ENCODE measurements at regions not wholly inside any gene's neighbourhood (a gene's known extent, or its start where the extent isn't known, plus 50 kb on each side); places are given as distances from the start of the nearest gene placed in this dataset.
"Not testable (repeated sequence)": the region's sequence is repeated elsewhere in the genome, so short reads cannot be mapped to it uniquely, and the experiment has no call there.

GRCh38 chr5:99438619-99439018, 509.8 kb upstream of the CHD1 start:
- no peak for ATAC-seq
- no peak for DNase-seq
- H3K4me1 Mint-ChIP-seq (ENCODE audit: low read depth): no peaks in the 10 kb centered on the region

GRCh38 chr5:99437986-99438385, 509.2 kb upstream of the CHD1 start:
- Mint-ChIP-seq H3K36me3 (ENCODE audit: low read depth) (no peaks in the 10 kb centered on the region), H3K4me1 (ENCODE audit: low read depth) (no peaks in the 10 kb centered on the region), H3K9me3 (no peaks in the 10 kb centered on the region), H3K27ac (no peak overlapping the region), H3K27me3 (no peaks in the 10 kb centered on the region), H3K4me3 (no peak overlapping the region)
- ChIA-PET POLR2A (no interaction called here), CTCF (no interaction called here)
- TF ChIP-seq CTCF (IDR thresholded peaks at IDR 0.05): no peak
- DNase-seq (no peak), ATAC-seq (no peak)
- intact Hi-C loops (cut with micrococcal nuclease): no loop called here

More at GRCh38 chr5:99438619-99439018, 509.8 kb upstream of the CHD1 start:
- Mint-ChIP-seq H3K27ac (no peak overlapping the region), H3K27me3 (no peaks in the 10 kb centered on the region), H3K9me3 (no peaks in the 10 kb centered on the region), H3K36me3 (ENCODE audit: low read depth) (no peaks in the 10 kb centered on the region), H3K4me3 (no peak overlapping the region)
- TF ChIP-seq CTCF (IDR thresholded peaks at IDR 0.05): no peak
- intact Hi-C loops (cut with micrococcal nuclease): no loop called here
- CTCF ChIA-PET: no interaction called here
- POLR2A ChIA-PET: no interaction called here

- intact Hi-C loops (cut with micrococcal nuclease); CTCF ChIA-PET; H3K9me3 Mint-ChIP-seq; ATAC-seq; POLR2A ChIA-PET; H3K36me3 Mint-ChIP-seq (ENCODE audit: low read depth); H3K27ac Mint-ChIP-seq; H3K4me1 Mint-ChIP-seq (ENCODE audit: low read depth); DNase-seq; H3K27me3 Mint-ChIP-seq; H3K4me3 Mint-ChIP-seq: not testable (repeated sequence)
Observed at GRCh38 chr5:99423396-99423795, 494.6 kb upstream of the CHD1 start.

GRCh38 chr5:99418640-99419039, 489.8 kb upstream of the CHD1 start:
- DNase-seq; H3K27me3 Mint-ChIP-seq; H3K4me3 Mint-ChIP-seq; intact Hi-C loops (cut with micrococcal nuclease); H3K27ac Mint-ChIP-seq; ATAC-seq; CTCF ChIA-PET; H3K36me3 Mint-ChIP-seq (ENCODE audit: low read depth); H3K9me3 Mint-ChIP-seq; H3K4me1 Mint-ChIP-seq (ENCODE audit: low read depth); POLR2A ChIA-PET: not testable (repeated sequence)

GRCh38 chr5:99410386-99410785, 481.6 kb upstream of the CHD1 start:
- intact Hi-C loops (cut with micrococcal nuclease); H3K36me3 Mint-ChIP-seq (ENCODE audit: low read depth); H3K9me3 Mint-ChIP-seq; H3K27ac Mint-ChIP-seq; H3K4me3 Mint-ChIP-seq; POLR2A ChIA-PET; ATAC-seq; H3K27me3 Mint-ChIP-seq; H3K4me1 Mint-ChIP-seq (ENCODE audit: low read depth); DNase-seq; CTCF ChIA-PET: not testable (repeated sequence)

GRCh38 chr5:99404764-99405302, 476.0 kb upstream of the CHD1 start:
- POLR2A ChIA-PET; H3K4me3 Mint-ChIP-seq; intact Hi-C loops (cut with micrococcal nuclease); CTCF ChIA-PET; H3K4me1 Mint-ChIP-seq (ENCODE audit: low read depth); ATAC-seq; H3K36me3 Mint-ChIP-seq (ENCODE audit: low read depth); H3K27me3 Mint-ChIP-seq; H3K27ac Mint-ChIP-seq; DNase-seq; H3K9me3 Mint-ChIP-seq: not testable (repeated sequence)

- POLR2A ChIA-PET; H3K9me3 Mint-ChIP-seq; H3K36me3 Mint-ChIP-seq (ENCODE audit: low read depth); H3K4me3 Mint-ChIP-seq; H3K27ac Mint-ChIP-seq; ATAC-seq; H3K27me3 Mint-ChIP-seq; intact Hi-C loops (cut with micrococcal nuclease); DNase-seq; H3K4me1 Mint-ChIP-seq (ENCODE audit: low read depth); CTCF ChIA-PET: not testable (repeated sequence)
Observed at GRCh38 chr5:99400571-99400970, 471.8 kb upstream of the CHD1 start.

- intact Hi-C loops (cut with micrococcal nuclease): no loop called here
- Mint-ChIP-seq H3K27ac (no peak overlapping the region), H3K4me1 (ENCODE audit: low read depth) (no peaks in the 10 kb centered on the region), H3K4me3 (no peak overlapping the region), H3K9me3 (peaks cover 7% of the 10 kb centered on the region), H3K27me3 (no peaks in the 10 kb centered on the region), H3K36me3 (ENCODE audit: low read depth) (no peaks in the 10 kb centered on the region)
- ChIA-PET CTCF (no interaction called here), POLR2A (no interaction called here)
- ATAC-seq: no peak
- no peak for DNase-seq
- no peak for TF ChIP-seq CTCF (IDR thresholded peaks at IDR 0.05)
Observed at GRCh38 chr5:99398976-99399375, 470.2 kb upstream of the CHD1 start.

All from activated CD8-positive, alpha-beta T cell treated with anti-CD3 and anti-CD28 coated beads for 36 hours (primary cell).